GM19324 (cell line): ENCODE measurements at regions not wholly inside any gene's neighbourhood (a gene's known extent, or its start where the extent isn't known, plus 50 kb on each side); places are given as distances from the start of the nearest gene placed in this dataset.

Experiments used
- ATAC-seq: cut with Tn5 transposase; IDR thresholded peaks from one replicate; pipeline ENCODE4 v1.9.1; 2021; ENCODE audit warnings: mild to moderate bottlenecking, moderate library complexity; ENCODE audit not compliant: unreplicated experiment, low FRiP score

DNA sequence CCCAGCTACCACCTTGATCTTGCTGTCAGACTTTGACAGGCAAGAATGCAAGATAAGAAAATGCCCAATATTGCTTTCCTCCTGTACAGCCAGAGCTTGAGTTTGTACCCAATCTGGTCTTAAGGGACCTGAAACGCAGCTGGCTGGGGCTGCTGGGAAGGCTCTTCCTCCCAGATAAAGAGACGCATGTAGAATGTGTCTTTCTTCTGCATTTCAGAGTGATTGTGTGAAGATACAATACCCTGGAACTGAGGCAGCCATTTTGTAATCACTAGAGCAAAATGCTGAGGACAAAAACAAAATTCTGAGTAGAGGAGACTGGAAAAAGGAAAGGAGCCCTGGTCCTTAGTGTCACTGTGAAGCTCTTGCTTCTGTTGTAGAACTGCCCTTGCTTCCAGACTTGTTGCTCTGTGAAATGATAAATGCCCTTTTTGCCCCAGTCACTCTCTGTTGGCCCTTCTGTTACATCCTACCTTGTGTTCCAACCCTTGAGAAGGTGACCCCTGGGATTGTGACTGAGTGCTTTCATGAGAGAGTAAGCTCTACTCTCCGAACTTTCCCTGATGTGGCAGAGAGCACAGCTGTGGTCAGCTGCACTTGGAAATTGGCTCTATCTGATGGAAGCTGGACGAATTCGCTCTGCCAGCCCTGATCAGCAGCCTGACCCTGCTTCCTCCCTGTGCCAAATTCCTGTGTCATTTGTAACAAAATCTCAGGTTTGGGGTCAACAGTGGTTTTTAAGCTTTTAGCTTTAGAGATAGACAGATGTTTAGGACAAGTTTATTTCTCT is 137.4 kb upstream of the RBMS1 start:
- ATAC-seq = no peak

DNA sequence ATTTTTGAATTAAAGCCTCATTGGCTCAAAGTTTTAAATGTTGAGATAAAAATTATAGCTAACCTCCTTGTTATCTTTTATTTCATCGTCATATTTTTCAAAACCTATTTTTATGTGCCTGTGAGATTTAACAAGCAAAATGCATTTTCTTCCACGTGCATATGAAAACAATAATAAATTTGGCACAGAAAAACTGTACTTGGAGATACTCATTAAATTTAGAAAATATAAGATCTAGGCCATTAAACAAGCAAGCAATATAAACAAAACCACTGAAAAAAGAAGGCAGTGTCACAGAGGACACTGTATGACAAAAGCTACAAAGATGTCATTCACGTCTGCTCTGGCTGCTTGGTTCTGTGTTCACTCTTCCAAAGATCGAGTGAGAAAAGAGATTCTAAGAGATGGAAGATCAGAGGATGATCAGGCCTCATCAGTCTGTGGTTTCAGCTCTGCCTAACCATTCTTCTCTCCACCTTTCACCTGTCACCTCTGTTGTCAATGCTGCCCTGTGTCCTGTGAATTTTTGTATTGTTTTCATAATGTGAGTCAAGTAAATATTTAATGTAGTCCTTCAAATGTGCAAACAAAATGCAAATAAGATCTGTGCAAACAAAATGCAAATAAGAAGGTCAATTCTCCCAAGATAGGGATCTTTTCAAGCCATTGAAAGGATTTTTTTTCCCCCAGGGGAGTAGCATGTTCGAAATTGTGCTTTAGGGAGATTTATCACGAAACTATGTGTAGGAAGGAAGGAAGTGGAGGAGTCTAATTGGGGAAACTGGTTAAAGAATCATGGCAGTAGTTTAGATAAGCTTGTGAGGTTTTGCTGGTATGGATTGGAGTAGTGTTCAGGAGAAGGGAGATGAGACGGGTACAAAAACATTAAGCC is 138.7 kb upstream of the RBMS1 start:
- no peak for ATAC-seq

DNA sequence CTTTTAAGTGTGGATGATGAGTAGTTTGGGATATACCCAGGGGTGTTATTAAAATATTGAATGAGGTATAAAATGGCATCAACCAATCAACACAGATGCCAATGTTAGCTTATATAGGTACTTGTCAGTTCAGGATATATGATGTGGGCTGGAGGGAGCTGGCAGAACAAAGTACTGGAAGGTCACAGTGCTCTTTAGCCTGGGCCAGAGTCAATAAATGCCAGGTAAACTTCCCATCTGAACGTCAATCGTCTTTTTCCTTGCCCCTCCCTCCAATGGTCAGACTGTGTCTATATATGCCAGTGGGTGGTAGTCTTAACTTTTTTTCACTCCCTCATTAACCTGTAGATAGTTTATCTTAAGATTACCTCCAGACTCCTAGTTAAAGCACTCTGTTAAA is 140.8 kb upstream of the RBMS1 start:
- no peak for ATAC-seq

DNA sequence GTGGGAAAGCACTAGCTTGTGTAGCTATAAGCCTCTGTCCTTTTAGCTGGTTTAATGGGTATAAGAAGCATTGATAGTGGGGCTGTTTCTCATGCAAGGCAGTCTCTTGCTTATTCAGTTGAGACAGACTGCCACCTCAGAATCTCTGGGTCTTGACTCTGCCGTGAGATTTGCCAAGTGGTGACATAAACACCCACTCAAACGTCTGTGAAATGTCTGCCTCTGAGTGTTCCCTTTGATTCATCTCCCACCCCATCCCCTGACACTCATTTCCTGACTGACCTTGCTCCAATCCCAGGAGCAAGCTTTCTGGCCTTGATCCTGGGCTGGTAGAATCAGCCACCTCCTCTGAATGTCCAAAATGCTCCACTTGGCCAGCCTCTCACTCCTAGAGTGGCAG is 141.9 kb upstream of the RBMS1 start:
- ATAC-seq = no peak

DNA sequence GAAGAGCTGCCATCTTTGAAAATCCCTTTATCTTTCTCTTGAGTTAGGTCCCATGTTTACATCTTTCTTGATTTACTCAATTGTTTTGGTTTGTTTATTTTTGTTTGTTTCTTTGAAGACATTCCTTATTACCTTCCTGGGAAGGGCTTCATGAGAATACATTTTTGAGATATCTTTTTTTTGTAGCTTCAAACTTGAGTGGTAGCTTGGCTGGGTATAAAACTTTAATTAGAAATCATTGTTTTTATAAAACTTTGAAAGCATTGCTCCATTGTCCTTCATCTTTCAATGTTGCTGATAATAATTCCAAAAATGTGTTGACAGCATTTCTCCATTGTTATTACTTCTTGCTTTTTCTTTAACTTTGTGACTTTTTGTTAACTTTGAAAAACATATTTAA is 145.9 kb upstream of the RBMS1 start:
- no peak for ATAC-seq

DNA sequence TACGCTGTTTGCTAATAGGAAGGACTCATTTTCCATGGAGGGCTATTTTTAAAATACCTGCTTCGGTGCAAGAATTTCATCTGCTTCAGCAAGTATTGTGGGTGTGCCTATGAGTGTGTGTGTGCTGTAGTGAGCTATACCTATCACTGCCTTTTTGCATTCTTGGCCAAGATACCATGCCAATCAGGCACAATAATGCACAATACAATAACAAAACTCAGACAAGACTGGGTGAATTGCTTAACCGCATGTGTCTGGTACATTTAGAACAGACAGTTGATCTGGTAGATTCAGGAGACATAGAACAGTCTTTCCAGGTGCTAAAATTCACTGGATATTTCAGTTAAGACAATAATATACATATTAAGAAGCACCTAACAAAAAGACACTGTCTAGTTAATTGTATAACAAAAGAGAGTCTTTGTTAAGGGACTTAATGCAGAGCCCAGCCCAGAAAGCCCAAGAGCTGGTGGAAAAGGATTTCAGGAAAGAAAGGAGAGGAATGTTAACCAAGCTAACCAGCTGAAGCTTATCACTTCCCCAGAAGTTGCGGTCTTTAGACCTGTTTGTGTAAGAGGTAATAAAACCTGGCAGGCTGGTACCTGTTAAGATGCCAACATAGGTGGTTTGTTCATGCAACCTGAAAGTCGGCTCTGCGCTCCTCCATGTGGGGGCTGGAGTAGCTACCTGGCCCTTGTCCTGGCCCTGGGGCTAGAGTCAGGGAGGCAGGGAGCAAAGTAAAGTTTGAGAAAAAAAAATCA is 153.3 kb upstream of the RBMS1 start:
- no peak for ATAC-seq

DNA sequence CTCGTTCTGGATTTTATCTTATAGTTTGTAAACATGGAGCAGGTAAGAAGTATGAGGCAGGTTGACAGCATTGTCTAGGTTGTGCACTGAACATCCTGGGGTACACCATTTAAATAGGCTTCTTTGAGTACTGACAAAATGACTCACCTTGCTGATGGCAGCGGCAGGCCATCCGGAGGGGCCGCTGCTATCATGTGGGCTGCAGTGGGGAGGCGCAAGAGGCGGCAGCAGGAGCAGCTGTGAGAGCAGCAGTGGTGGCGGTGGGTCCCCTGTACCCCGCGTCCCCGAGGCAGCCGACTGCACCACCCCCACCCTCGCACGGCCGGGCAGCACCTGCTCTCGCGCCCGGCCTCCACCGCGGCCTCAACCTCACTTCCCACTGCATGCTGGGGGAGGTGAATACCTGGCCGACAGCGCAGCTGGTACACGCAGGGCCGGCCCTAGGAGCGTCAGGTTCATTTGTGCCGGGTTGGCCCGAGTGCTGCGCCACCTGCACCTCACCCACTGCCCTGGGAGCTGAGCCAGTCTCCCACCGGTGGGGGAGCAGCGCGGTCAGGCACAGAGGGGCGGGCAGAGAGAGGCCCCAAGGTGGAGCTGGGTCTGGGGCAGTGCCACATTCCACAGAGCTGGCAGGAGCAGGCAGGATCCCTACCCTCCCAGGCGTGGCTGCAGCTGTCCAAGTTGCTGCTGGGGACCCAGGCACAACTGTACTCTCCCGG is 154.5 kb upstream of the RBMS1 start:
- ATAC-seq = no peak

DNA sequence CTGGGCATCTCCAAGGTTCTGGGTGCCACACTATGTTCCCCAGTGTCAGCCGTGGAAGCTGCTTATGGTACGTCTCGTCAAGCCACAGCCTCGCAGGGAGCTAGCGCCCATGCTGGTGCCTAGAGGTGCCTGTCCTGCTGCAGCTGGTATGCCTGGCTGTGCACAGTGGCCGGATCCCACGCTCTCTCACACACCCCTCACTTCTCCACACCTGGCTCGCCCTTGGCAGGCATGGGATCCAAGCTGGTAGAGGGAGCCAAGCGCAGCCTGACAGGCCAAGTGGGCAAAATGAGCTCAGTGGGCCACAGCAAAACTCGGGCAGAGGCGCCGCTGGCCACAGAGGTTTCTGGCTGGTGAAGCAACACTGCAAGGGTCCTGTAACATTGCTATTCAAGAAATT is 156.1 kb upstream of the RBMS1 start:
- ATAC-seq = no peak

DNA sequence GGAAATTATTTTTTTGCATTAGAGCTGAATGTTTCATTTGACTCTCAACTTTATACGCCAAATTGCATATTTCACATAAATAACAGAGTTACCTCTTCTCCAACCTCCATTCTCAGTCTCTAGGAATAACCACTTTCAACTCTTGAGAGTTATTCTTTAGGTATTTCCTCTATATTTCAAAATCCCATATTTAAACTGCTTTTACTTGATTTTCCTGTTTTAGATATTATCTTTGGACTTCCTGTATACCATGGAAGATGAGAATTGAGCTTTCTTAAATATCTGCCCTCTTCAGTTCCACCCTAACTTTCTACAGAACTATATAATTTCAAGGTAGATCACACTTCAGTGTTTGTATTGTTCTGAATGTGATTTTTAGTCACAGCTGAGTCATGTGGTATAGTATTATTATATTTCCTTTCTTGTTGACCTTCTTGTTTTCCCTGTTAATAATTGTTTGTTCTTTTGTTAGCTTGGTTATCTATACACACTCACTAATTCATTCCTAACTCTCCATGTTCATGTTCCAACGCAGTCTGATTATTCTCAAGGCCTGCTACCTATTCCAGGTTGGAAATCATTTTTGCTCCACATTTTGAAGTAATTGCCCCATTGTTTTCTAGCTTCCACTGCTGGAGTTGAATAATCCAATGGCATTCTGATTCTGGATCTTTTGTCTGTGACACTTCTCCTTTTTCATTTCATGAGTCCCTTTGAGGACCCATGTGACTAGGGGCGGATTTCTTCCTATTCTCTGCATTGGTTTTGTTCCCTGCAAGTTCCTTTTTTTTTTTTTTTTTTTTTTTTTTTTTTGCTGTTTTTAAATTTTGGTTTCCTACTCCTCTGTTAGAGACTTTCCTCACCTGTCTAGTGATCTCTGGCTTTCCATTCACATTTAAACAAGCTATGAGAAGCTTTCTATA is 156.8 kb upstream of the RBMS1 start:
- ATAC-seq = no peak

DNA sequence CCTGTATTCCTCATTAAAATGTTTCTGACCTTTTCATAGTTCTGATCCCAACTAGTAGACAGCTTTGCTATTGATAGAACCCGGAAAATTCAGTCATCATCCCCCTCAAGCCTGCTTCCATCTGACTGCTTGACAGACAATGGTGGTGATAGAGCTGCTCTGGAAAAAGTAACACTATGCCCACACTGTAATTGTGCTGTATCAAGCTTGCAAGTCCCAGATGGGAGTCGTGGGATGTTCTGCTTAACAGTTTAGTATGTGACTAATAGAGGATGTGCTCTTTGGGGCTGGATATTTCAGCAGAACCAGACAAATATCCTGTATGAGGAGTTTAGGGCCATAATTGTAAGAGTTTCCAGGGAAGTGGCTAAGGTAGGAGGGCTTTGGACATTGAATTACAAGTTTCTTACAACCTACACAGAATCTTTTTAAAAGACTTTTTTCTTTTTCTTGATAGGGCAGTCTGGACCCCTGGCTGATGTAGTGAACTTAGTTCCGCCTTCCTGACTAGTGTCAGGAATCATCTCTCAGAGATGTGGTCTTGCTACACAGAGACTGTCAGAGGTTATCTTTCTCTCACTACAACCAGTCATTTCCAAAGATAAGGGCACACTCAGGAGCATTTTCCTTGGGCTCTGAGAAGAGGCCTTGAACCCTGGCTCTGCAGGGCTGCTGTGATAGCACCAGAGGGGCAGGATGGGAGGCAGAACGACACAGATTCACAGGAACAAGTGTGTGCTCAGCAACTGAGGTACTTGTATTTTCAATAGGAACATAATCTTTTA is 158.0 kb upstream of the RBMS1 start:
- no peak for ATAC-seq

DNA sequence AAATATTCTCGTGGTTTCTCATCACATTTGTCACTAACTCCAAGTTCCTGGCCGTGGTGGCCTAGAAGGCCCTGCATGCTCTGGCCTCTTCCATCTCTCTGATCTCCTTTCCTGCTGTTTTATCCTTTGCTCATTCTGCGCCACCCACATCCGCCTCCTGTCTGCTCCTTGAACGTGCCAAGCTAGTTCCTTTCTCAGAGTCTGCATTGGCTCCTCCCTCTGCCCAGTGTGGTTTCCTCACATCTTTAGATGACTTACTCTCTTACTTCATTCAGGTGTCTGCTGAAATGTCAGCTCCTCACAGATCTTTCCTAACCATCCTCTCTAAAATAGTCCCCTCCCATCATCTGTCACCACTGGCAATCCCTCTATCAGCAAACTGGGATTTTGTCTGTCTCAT is 158.6 kb upstream of the RBMS1 start:
- ATAC-seq = no peak

DNA sequence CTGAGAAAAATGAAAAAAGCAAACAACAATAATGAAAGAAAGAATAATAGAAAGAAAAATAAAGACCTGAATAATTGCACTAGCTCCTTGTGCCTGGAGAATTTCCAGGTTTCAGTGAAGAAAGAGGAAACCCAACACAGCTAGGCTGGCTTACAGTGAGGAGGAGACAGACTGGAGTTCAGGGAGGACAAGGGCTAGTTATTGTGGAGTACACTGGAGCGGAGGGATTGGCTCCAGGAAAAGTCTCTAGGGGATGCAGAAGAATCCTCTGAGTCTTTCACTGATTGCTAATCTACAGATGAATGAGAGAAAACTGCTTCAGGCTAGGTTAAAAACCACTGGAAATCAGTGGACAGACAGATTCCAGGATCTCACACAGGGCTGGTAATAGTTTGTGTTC is 163.6 kb upstream of the RBMS1 start:
- no peak for ATAC-seq

DNA sequence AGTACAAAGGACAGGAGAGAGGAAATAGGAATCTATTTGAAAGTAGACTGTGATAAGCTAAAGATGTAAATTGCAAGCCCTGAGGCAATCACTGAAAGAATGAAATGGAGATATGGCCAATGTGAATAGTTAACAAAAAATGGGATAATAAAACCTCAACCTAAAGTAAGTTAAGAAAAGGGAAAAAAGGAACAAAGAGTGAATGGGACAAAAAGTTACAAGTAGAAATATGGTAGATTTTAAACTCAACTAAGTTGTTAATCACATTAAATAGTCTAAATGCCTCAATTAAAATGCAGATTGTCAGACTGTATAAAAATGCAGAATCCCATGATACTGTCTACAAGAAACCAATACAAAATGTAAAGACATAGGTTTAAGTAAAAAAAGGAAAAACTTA is 165.2 kb upstream of the RBMS1 start:
- no peak for ATAC-seq

DNA sequence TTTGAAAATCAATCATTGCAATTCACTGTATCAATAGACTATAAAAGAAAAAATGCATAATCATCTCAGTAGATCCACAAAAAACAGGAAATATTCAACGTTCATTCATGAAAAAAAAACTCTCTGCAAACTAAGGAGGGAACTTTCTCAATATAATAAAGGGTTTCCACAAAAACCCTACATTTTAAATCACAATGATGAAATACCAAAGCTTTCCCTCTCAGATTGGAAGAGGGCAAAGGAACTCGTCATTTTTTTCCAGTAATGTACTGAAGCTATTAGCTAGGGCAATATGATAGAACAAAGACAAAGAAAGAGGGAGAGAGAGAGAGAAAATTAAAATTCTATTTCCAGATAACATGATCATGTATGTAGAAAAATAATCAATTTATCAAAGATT is 167.1 kb upstream of the RBMS1 start:
- ATAC-seq = no peak

DNA sequence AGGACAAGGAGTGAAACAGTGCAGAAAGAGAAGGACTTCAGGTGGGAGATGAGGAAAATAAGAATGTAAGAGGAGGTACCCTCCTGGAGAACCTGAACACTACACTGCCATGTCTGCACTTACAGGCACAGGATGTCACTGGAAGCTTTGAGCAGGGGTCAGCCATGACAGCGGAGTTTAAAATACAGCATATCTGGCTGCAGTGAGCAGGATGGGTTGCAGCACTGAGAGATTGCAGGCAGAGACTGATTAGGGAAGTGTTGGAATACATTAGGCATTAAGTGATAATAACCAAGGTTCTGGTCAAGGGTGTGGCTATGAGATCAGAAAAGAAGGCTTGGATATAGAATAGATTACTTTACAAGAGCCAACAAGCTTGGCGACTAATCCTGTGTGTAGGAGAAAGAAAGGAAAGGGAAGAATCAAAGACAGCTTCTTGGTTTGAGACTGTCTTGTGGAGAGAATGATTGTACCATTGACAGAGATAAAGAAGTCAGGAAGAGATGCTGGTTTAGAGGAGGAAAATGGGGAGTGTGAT is 171.1 kb upstream of the RBMS1 start:
- ATAC-seq = no peak

DNA sequence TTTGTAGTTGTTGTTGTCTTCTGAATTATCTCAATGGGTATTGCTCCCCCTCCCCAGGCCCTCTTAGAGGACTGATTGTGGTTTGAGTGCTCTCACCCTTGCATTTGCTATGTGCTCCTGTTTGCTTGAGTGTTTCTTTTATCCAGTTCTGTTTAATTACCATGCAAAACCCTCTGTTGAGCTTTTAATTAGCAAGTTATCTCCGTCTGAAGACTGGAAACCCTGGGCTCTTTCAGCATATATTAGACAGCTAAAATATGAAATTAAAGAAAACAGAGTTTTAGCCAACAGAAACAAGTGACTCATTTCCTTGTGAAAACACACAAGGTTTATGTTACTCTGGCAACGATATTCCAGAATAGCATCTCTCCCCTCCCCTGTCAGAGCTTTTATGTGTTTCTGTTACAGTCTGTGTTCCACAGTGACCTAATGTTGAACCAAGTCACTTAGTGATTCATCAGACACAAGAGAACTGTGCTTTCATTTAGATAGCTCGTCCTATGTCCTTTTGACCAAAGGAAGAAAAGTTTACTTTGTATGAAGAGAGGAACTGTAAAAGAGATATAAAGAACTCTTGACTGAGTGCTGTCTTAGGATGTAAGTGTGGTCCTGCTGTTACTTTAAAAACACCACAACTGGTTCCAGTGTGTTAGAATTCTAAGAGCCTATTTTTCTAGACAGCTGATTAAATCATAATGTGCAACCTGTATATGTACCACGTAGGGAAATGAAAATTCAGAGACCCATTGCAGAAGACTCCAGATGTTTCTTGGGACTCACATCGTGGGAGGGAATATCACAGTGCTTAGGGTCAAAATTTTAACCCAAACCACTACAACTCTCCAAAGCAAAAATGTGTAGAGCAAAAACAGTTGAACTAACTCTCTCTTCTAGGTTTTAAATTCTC is 172.8 kb upstream of the RBMS1 start:
- no peak for ATAC-seq

DNA sequence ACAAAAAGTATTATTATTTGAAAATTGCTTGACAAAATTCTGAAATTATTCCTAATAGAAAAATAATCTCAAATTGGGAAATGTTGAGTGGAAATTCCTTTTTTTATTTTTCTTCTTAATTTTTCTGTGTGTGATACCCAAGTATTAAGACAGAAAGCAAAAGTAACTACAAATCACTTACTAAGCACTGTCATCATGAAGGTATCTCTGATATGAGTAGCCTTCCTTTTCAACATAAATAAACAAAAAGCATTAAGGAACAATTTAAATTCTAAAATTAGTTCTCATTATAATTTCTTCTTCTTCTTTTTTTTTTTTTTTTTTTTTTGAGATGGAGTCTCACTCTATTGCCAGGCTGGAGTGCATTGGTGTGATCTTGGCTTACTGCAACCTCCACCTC is 174.2 kb upstream of the RBMS1 start:
- ATAC-seq = no peak
